LNCAP (cell line): ENCODE measurements at regions not wholly inside any gene's neighbourhood (a gene's known extent, or its start where the extent isn't known, plus 50 kb on each side); places are given as distances from the start of the nearest gene placed in this dataset.

ENCODE experiments used
- TF ChIP-seq, protein P1 (sequence below): fragments of 450-650 bp; IDR thresholded peaks from 2 replicates; pipeline ENCODE4 v1.5.1; 2017; ENCODE audit warnings: mild to moderate bottlenecking

DNA sequence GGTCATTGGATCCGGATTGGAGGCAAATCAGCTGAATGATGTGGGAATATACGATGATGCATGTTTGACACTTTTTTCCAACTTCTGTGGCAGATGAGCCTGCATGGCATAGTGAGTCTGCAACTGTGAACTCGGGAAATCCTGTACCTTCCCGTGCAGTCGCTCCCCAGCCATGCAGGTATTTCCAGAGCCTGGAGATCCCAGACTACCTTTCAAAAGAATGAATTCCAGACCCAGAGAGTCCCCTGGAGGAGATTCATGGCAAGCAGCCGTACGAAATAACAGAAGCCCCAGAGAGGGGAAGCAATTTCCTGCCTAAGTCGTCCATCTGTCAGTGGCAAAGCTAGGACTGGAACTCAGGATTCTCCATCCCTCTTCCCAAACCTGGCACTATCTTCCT, 75.7 kb upstream of the FAM20A start:
- TF ChIP-seq, protein P1, sequence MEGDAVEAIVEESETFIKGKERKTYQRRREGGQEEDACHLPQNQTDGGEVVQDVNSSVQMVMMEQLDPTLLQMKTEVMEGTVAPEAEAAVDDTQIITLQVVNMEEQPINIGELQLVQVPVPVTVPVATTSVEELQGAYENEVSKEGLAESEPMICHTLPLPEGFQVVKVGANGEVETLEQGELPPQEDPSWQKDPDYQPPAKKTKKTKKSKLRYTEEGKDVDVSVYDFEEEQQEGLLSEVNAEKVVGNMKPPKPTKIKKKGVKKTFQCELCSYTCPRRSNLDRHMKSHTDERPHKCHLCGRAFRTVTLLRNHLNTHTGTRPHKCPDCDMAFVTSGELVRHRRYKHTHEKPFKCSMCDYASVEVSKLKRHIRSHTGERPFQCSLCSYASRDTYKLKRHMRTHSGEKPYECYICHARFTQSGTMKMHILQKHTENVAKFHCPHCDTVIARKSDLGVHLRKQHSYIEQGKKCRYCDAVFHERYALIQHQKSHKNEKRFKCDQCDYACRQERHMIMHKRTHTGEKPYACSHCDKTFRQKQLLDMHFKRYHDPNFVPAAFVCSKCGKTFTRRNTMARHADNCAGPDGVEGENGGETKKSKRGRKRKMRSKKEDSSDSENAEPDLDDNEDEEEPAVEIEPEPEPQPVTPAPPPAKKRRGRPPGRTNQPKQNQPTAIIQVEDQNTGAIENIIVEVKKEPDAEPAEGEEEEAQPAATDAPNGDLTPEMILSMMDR: no peak

DNA sequence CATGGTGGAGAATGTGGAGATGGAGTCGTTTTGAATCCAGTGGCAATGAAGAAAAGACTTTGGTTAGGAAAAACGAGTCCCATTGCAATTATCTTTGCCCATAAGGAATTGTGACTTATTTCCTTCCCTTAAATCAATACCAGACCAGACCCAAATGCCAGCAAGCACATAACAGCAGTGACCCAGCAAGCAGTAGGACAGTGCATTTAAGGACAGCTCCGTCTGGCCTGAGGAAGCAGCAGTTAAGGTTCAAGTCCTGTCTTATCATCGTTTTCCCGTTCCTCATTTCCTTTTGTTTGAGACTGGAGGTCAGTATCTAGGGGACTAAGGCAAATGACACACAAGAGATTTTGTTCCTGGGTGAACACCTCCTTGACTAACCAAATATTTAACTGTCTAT, 74.6 kb upstream of the FAM20A start:
- TF ChIP-seq, protein P1: no peak

DNA sequence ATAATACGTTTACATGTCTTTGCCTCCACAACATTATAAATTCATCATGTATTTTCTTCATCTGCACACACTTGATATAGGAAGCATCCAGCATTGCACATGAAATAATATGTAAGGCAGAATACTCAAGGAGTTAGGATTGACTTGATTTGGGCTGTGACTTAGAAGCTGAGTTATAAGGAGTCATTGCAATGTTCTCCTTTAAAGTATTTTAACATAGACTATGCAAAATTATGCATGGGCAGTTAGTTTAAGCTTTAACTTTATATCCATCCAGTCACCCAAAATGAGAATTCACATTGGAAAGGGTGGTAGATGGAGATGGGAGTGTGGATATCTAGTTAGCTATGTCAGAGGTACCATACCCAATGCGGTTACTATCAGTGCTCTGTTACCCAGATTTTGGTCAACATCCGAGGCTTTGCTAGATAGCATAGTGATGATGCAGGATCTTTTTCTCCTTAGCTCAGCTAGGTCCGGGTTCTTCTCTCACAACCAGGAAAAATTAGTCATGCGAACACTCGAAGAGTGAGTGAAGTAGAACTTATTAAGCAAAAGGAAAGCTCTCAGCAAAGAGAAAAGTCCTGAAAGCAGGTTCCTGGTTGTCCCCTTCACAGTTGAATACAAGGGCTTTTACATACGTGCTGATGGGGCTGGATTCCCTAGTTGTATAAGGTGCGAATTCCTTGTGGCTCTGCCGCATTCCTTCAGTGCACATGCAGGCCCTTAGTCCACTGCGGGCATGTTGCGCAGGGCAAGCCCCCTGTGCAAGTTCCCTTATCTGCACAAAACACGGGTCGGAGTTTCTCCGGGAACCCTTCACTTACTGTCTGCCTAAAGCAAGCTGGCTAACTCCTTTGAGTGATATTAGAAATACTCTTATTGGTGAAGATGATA, 73.1 kb upstream of the FAM20A start:
- TF ChIP-seq, protein P1: no peak

DNA sequence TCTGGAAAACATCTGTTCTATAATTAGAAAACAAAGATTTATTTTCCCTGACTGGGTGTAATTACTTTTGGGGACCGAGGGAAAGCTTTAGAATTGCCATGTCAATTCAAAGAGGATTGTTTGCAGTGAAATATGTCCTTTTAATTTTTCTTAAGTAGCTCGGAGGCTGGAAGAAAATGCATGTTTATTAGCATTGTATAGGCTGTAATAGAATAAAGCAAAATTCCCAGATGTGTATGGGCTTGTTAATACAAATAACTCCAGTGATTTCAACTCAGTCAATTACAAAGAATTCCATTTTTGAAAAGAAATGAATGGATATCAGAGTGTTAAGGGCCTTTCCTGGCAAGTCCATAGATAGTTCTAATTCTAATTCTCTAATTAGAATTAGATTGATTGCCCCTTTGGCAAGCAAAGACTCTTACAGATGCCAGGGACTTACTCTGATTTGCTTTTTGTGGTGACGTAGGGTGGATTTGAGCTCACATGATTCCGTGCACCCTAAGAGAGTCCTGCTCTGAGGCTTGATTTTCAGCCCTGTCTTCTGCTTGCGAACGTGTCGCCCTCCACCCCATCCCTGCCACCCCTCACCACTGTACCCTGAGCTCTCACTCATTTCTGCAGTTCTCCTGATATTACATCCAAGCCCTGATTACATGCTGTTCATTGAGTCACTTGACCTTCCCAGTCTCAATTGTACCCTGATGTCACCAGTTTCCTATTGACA, 70.0 kb upstream of the FAM20A start:
- TF ChIP-seq, protein P1: no peak

DNA sequence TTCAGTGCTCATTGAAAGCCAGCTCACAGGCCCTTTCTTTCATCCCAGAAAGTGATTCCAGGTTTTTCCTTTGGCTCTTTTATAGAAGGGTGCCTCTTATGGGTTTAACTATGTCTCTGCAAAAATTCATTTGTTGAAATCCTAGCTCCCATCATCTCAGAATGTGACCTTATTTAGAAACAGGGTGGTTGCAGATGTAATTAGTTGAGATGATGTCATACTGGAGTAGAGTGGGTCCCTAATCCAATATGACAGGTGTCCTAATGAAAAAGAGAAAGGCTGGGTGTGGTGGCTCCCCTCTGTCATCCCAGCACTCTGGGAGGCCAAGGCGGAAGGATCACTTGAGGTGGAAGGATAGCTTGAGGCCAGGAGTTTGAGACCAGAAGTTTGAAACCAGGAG, 64.2 kb upstream of the FAM20A start:
- TF ChIP-seq, protein P1: no peak

DNA sequence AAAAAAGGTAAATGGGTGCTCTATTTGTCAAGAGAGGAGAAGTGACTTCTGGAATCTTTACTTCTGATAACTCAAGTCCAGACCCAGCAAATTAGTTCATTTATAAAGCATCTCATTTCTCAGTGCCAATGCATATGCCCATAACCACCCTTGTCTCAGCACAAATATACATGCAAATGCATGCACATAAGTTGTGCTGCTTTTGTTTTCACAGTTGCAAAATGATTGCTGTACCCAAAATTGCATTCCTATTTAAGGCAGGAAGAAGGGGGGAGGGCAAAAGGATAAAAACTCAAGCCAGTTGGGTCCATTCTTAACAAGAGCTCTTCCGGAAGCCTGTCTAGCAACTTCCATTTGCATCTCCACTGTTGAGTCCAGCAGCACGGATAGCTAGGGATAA, 61.3 kb upstream of the FAM20A start:
- TF ChIP-seq, protein P1: no peak

DNA sequence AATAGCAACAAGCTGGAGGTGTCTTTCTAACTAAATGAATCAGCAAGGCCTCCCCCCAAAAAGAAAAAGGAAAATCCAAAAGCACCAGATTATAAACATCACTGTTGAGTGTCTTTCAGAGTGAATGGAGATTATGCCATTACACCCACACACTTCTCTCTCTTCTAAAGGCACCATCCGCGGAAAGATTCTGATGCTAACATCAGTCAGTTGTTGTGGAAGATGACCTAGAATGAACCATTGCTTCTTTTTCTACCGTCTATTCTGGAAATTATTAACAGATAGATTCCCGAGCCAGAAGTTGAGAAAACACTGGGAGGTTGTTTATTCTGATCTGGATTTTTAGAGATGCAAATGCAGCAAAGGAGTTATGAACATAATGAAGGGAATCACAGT, 60.9 kb upstream of the FAM20A start:
- TF ChIP-seq, protein P1: no peak
